ENCODE measurements at regions not wholly inside any gene's neighbourhood (a gene's known extent, or its start where the extent isn't known, plus 50 kb on each side); places are given as distances from the start of the nearest gene placed in this dataset.

GRCh38 chr18:2223449-2223848 is 347.9 kb downstream of the METTL4 start:
- TF ChIP-seq YY1 (IDR thresholded peaks at IDR 0.05; ENCODE audit: insufficient read depth, insufficient read length) (no peak), ZNF274 (IDR thresholded peaks at IDR 0.05; ENCODE audit: low read depth, low read length) (no peak), SUZ12 (IDR thresholded peaks at IDR 0.05; ENCODE audit: extremely low read depth, insufficient read depth, insufficient read length) (no peak)

Data from NT2/D1 (cell line).